GM12874 (cell line): ENCODE measurements at regions not wholly inside any gene's neighbourhood (a gene's known extent, or its start where the extent isn't known, plus 50 kb on each side); places are given as distances from the start of the nearest gene placed in this dataset.

ENCODE experiments used
- CTCF ChIP-seq: IDR thresholded peaks from 2 replicates; pipeline ENCODE4 v1.5.1; 2011; ENCODE audit warnings: low read depth, mild to moderate bottlenecking, control low read depth, low read length, moderate library complexity; ENCODE audit not compliant: insufficient read depth

GRCh38 chr17:22654447-22654846 is 962.1 kb downstream of the KCNJ18 start:
- no peak for TF ChIP-seq CTCF

GRCh38 chr17:22669721-22670120 is 977.4 kb downstream of the KCNJ18 start:
- no peak for TF ChIP-seq CTCF

- TF ChIP-seq CTCF, result no peak
Observed at GRCh38 chr17:22671110-22671509, 978.8 kb downstream of the KCNJ18 start.

- no peak for TF ChIP-seq CTCF
Observed at GRCh38 chr17:22692066-22692805, 999.9 kb downstream of the KCNJ18 start.

- no peak for TF ChIP-seq CTCF
Observed at GRCh38 chr17:22692806-22693171, 1000.5 kb downstream of the KCNJ18 start.

GRCh38 chr17:22694362-22695227 is 1002.3 kb downstream of the KCNJ18 start:
- peak; percentile 42 for TF ChIP-seq CTCF

GRCh38 chr17:22695228-22695619 is 1002.9 kb downstream of the KCNJ18 start:
- no peak for TF ChIP-seq CTCF
